ENCODE measurements at regions not wholly inside any gene's neighbourhood (a gene's known extent, or its start where the extent isn't known, plus 50 kb on each side); places are given as distances from the start of the nearest gene placed in this dataset.

DNA sequence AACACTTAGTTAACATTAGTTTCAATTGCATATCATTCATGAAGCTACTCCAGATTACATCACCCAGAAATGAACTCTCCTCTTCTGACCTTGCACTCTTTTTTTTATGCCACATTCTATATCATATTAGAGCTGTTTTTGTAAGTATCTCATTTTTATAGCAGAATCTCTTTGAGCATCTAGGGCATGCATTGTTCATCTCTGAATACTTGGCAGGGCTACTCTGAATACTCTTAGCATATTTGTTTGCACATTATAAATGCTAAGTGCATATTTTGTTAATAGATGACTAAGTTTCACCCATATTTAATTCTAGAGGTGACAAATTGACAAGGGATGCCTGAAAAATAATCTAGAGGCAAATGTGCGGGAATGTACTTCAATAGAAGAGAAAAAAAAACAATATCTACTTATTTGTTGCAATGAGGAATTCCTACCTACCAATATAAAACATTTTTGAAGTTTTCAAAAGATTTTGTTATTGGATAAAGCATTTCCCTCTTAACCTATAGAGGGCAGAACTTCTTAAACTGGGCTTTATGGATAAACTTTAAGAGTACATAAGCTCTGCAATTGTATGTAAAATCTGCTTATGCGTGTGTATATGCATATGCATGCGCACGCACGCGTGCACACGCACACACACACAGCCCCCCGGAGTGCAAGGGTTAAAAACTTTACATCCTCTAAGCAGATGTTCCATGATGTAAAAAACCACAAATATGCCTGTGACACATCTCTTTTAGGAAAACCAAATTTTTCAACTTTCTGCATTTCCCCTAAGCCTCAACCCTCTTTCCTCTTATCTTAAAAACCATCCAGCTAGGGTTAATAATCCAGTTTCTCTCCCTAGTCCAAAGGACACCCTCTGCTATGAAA lies 73.0 kb upstream of the OXGR1 start:
- Histone ChIP-seq H3K27me3 (ENCODE audit: insufficient read depth, low read depth) (no peaks in the 10 kb centered on the region), H3K9me2 (ENCODE audit: insufficient read depth) (no peaks in the 10 kb centered on the region), H3K4me3 (no peak overlapping the region), H3K27ac (no peak overlapping the region), H4K20me1 (ENCODE audit: insufficient read depth) (no peaks in the 10 kb centered on the region), H3K4me1 (replicated peaks; ENCODE audit: insufficient read depth) (no peaks in the 10 kb centered on the region), H3F3A (ENCODE audit: insufficient read depth, low read depth) (no peaks in the 10 kb centered on the region), H3K4me2 (no peak overlapping the region), H3K9me3 (ENCODE audit: insufficient read depth, low read depth) (no peaks in the 10 kb centered on the region), H2AFZ (no peak overlapping the region), H3K36me3 (ENCODE audit: low read depth) (no peaks in the 10 kb centered on the region), H3K79me2 (ENCODE audit: low read depth) (no peaks in the 10 kb centered on the region)
- intact Hi-C loops (cut with micrococcal nuclease; ENCODE audit: unreplicated experiment), result no loop called here
- TF ChIP-seq EZH2 (IDR thresholded peaks at IDR 0.05; ENCODE audit: low read depth), result no peak
- TF ChIP-seq, protein P1, sequence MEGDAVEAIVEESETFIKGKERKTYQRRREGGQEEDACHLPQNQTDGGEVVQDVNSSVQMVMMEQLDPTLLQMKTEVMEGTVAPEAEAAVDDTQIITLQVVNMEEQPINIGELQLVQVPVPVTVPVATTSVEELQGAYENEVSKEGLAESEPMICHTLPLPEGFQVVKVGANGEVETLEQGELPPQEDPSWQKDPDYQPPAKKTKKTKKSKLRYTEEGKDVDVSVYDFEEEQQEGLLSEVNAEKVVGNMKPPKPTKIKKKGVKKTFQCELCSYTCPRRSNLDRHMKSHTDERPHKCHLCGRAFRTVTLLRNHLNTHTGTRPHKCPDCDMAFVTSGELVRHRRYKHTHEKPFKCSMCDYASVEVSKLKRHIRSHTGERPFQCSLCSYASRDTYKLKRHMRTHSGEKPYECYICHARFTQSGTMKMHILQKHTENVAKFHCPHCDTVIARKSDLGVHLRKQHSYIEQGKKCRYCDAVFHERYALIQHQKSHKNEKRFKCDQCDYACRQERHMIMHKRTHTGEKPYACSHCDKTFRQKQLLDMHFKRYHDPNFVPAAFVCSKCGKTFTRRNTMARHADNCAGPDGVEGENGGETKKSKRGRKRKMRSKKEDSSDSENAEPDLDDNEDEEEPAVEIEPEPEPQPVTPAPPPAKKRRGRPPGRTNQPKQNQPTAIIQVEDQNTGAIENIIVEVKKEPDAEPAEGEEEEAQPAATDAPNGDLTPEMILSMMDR (conservative IDR thresholded peaks at IDR 0.05), result no peak; the same call in 1 of the 2 replicates
- ChIA-PET POLR2A (ENCODE audit: unreplicated experiment) (no interaction called here), CTCF (no interaction called here)
- no peak for DNase-seq
- no TSS peak for BruUV-seq (replicated peaks)

- POLR2A ChIA-PET (ENCODE audit: unreplicated experiment), result no interaction called here
- Histone ChIP-seq H3K27ac (no peak overlapping the region), H2AFZ (no peak overlapping the region), H3K4me2 (no peak overlapping the region), H4K20me1 (ENCODE audit: insufficient read depth) (no peaks in the 10 kb centered on the region), H3K4me3 (no peak overlapping the region), H3F3A (ENCODE audit: insufficient read depth, low read depth) (no peaks in the 10 kb centered on the region), H3K4me1 (replicated peaks; ENCODE audit: insufficient read depth) (no peaks in the 10 kb centered on the region), H3K9me3 (ENCODE audit: insufficient read depth, low read depth) (no peaks in the 10 kb centered on the region), H3K79me2 (ENCODE audit: low read depth) (no peaks in the 10 kb centered on the region), H3K36me3 (ENCODE audit: low read depth) (no peaks in the 10 kb centered on the region), H3K27me3 (ENCODE audit: insufficient read depth, low read depth) (no peaks in the 10 kb centered on the region), H3K9me2 (ENCODE audit: insufficient read depth) (no peaks in the 10 kb centered on the region)
- CTCF ChIA-PET, result no interaction called here
- TF ChIP-seq, protein P1 (conservative IDR thresholded peaks at IDR 0.05), result no peak
- TF ChIP-seq EZH2 (IDR thresholded peaks at IDR 0.05; ENCODE audit: low read depth), result no peak
- DNase-seq, result no peak
- intact Hi-C loops (cut with micrococcal nuclease; ENCODE audit: unreplicated experiment), result no loop called here
- BruUV-seq (replicated peaks), result no TSS peak
These were observed 73.9 kb upstream of the OXGR1 start for GRCh38 chr13:97068151-97068550.

- intact Hi-C loops (cut with micrococcal nuclease; ENCODE audit: unreplicated experiment), result no loop called here
- CTCF ChIA-PET, result no interaction called here
- no peak for DNase-seq
These were observed 75.0 kb upstream of the OXGR1 start for GRCh38 chr13:97069050-97069815.

More at GRCh38 chr13:97069050-97069815, 75.0 kb upstream of the OXGR1 start:
- H3K4me3 ChIP-seq, result no peak overlapping the region
- H3K36me3 ChIP-seq (ENCODE audit: low read depth), result no peaks in the 10 kb centered on the region
- POLR2A ChIA-PET (ENCODE audit: unreplicated experiment), result no interaction called here
- H3K9me2 ChIP-seq (ENCODE audit: insufficient read depth), result no peaks in the 10 kb centered on the region
- H3K4me2 ChIP-seq, result no peak overlapping the region
- no peak overlapping the region for H2AFZ ChIP-seq
- H4K20me1 ChIP-seq (ENCODE audit: insufficient read depth), result no peaks in the 10 kb centered on the region
- BruUV-seq (replicated peaks), result no TSS peak
- no peaks in the 10 kb centered on the region for H3F3A ChIP-seq (ENCODE audit: insufficient read depth, low read depth)
- no peak overlapping the region for H3K27ac ChIP-seq
- no peaks in the 10 kb centered on the region for H3K27me3 ChIP-seq (ENCODE audit: insufficient read depth, low read depth)
- no peaks in the 10 kb centered on the region for H3K79me2 ChIP-seq (ENCODE audit: low read depth)
- TF ChIP-seq EZH2 (IDR thresholded peaks at IDR 0.05; ENCODE audit: low read depth), result no peak
- TF ChIP-seq, protein P1 (conservative IDR thresholded peaks at IDR 0.05), result no peak
- peaks cover 3% of the 10 kb centered on the region; the same call in 1 of the 2 replicates for H3K9me3 ChIP-seq (ENCODE audit: insufficient read depth, low read depth)
- H3K4me1 ChIP-seq (replicated peaks; ENCODE audit: insufficient read depth), result no peaks in the 10 kb centered on the region

Measured in PC-9 (cell line).